Karpas-422 (cell line): ENCODE measurements at regions not wholly inside any gene's neighbourhood (a gene's known extent, or its start where the extent isn't known, plus 50 kb on each side); places are given as distances from the start of the nearest gene placed in this dataset.

Source experiments
- DNase-seq: peaks from one replicate; pipeline ENCODE4 v3.0.0-alpha.2; 2015
- H2AFZ ChIP-seq: fragments of 200-600 bp; sonication (generic); 2 replicates; pipeline ENCODE4 v1.6.1; 2014; ENCODE audit warnings: antibody characterized with exemption, low read length, mixed read lengths
- H3K27ac ChIP-seq: fragments of 200-600 bp; sonication (generic); 2 replicates; pipeline ENCODE4 v1.5.1; 2014; ENCODE audit warnings: mild to moderate bottlenecking, low read length, moderate library complexity
- H3K27me3 ChIP-seq: fragments of 200-600 bp; sonication (generic); 2 replicates; pipeline ENCODE4 v1.6.1; 2014; ENCODE audit warnings: low read length, mixed read lengths
- H3K36me3 ChIP-seq: fragments of 200-600 bp; sonication (generic); 2 replicates; pipeline ENCODE4 v1.6.1; 2014; ENCODE audit warnings: low read length, mixed read lengths; ENCODE audit not compliant: insufficient read depth
- H3K4me1 ChIP-seq: fragments of 200-600 bp; sonication (generic); 2 replicates; pipeline ENCODE4 v1.6.1; 2014; ENCODE audit warnings: mild to moderate bottlenecking, low read length, mixed read lengths
- H3K4me2 ChIP-seq: fragments of 200-600 bp; sonication (generic); 2 replicates; pipeline ENCODE4 v1.6.1; 2014; ENCODE audit warnings: low read length, low read depth, mild to moderate bottlenecking; ENCODE audit not compliant: poor library complexity, severe bottlenecking
- H3K4me3 ChIP-seq: fragments of 200-600 bp; sonication (generic); 2 replicates; pipeline ENCODE4 v1.5.1; 2014; ENCODE audit warnings: mild to moderate bottlenecking, antibody characterized with exemption, low read length, mixed read lengths
- H3K79me2 ChIP-seq: fragments of 200-600 bp; sonication (generic); 2 replicates; pipeline ENCODE4 v1.6.1; 2014; ENCODE audit warnings: mild to moderate bottlenecking, low read length, mixed read lengths
- H3K9ac ChIP-seq: fragments of 200-600 bp; sonication (generic); 2 replicates; pipeline ENCODE4 v1.6.0; 2014; ENCODE audit warnings: low read length
- H3K9me2 ChIP-seq: fragments of 200-600 bp; sonication (generic), shearing (Covaris generic); replicated peaks from 2 replicates; pipeline ENCODE4 v1.6.0; 2014; ENCODE audit warnings: mild to moderate bottlenecking, low read length, moderate library complexity; ENCODE audit not compliant: insufficient read depth
- H3K9me3 ChIP-seq: fragments of 300-700, 200-600 bp; sonication (generic); 2 replicates; pipeline ENCODE4 v1.6.1; 2014; ENCODE audit warnings: low read length, mixed read lengths
- H4K20me1 ChIP-seq: fragments of 200-600 bp; sonication (generic); 2 replicates; pipeline ENCODE4 v1.6.1; 2014; ENCODE audit warnings: mild to moderate bottlenecking, antibody characterized with exemption, low read length, low read depth; ENCODE audit not compliant: insufficient read depth

- Histone ChIP-seq H3K79me2 (no peaks in the 10 kb centered on the region), H3K27ac (no peak overlapping the region), H2AFZ (no peak overlapping the region), H3K9me3 (no peaks in the 10 kb centered on the region), H3K9me2 (no peaks in the 10 kb centered on the region), H3K4me2 (no peak overlapping the region), H3K9ac (no peak overlapping the region), H3K4me1 (no peaks in the 10 kb centered on the region), H3K36me3 (no peaks in the 10 kb centered on the region), H4K20me1 (no peaks in the 10 kb centered on the region), H3K27me3 (no peaks in the 10 kb centered on the region), H3K4me3 (no peak overlapping the region)
- no peak for DNase-seq
Observed at GRCh38 chr6:90369024-90369519, 72.4 kb upstream of the BACH2 start.

GRCh38 chr6:90368601-90369000, 72.0 kb upstream of the BACH2 start:
- H3K27ac ChIP-seq, result no peak overlapping the region
- no peaks in the 10 kb centered on the region for H3K4me1 ChIP-seq
- DNase-seq, result no peak
- H3K79me2 ChIP-seq, result no peaks in the 10 kb centered on the region
- no peak overlapping the region for H3K4me3 ChIP-seq
- H4K20me1 ChIP-seq, result no peaks in the 10 kb centered on the region
- no peaks in the 10 kb centered on the region for H3K9me3 ChIP-seq
- H3K9ac ChIP-seq, result no peak overlapping the region
- H3K9me2 ChIP-seq, result no peaks in the 10 kb centered on the region
- no peak overlapping the region for H2AFZ ChIP-seq
- no peaks in the 10 kb centered on the region for H3K36me3 ChIP-seq
- H3K4me2 ChIP-seq, result no peak overlapping the region
- no peaks in the 10 kb centered on the region for H3K27me3 ChIP-seq

- no peaks in the 10 kb centered on the region for H3K79me2 ChIP-seq
- H3K4me2 ChIP-seq, result no peak overlapping the region
- no peak overlapping the region for H2AFZ ChIP-seq
- no peak overlapping the region for H3K9ac ChIP-seq
- H3K4me3 ChIP-seq, result no peak overlapping the region
- H3K36me3 ChIP-seq, result no peaks in the 10 kb centered on the region
- no peaks in the 10 kb centered on the region for H4K20me1 ChIP-seq
- H3K27me3 ChIP-seq, result no peaks in the 10 kb centered on the region
- H3K9me3 ChIP-seq, result no peaks in the 10 kb centered on the region
- DNase-seq, result no peak
- H3K9me2 ChIP-seq, result no peaks in the 10 kb centered on the region
- no peak overlapping the region for H3K27ac ChIP-seq
- H3K4me1 ChIP-seq, result no peaks in the 10 kb centered on the region
Observed at GRCh38 chr6:90368001-90368400, 71.4 kb upstream of the BACH2 start.

GRCh38 chr6:90365565-90366219, 69.0 kb upstream of the BACH2 start:
- Histone ChIP-seq H3K9me2 (no peaks in the 10 kb centered on the region), H3K27me3 (no peaks in the 10 kb centered on the region), H3K4me1 (no peaks in the 10 kb centered on the region), H3K9me3 (no peaks in the 10 kb centered on the region), H3K4me2 (no peak overlapping the region), H3K36me3 (no peaks in the 10 kb centered on the region), H3K9ac (no peak overlapping the region), H3K79me2 (no peaks in the 10 kb centered on the region), H4K20me1 (no peaks in the 10 kb centered on the region), H3K4me3 (no peak overlapping the region), H2AFZ (no peak overlapping the region), H3K27ac (no peak overlapping the region)
- no peak for DNase-seq

- Histone ChIP-seq H2AFZ (no peak overlapping the region), H3K4me3 (no peak overlapping the region)
Observed at GRCh38 chr6:90365002-90365401, 68.4 kb upstream of the BACH2 start.

GRCh38 chr6:90364286-90364685, 67.6 kb upstream of the BACH2 start:
- no peaks in the 10 kb centered on the region for H3K9me2 ChIP-seq
- H2AFZ ChIP-seq, result no peak overlapping the region
- H3K9ac ChIP-seq, result no peak overlapping the region
- H3K9me3 ChIP-seq, result no peaks in the 10 kb centered on the region
- no peaks in the 10 kb centered on the region for H3K36me3 ChIP-seq
- no peaks in the 10 kb centered on the region for H3K4me1 ChIP-seq
- no peak for DNase-seq
- H4K20me1 ChIP-seq, result no peaks in the 10 kb centered on the region
- no peaks in the 10 kb centered on the region for H3K27me3 ChIP-seq
- no peak overlapping the region for H3K4me2 ChIP-seq
- H3K79me2 ChIP-seq, result no peaks in the 10 kb centered on the region
- no peak overlapping the region for H3K27ac ChIP-seq
- no peak overlapping the region for H3K4me3 ChIP-seq

More at GRCh38 chr6:90365002-90365401, 68.4 kb upstream of the BACH2 start:
- no peak overlapping the region for H3K4me2 ChIP-seq
- no peaks in the 10 kb centered on the region for H3K4me1 ChIP-seq
- H3K27me3 ChIP-seq, result no peaks in the 10 kb centered on the region
- no peaks in the 10 kb centered on the region for H3K9me2 ChIP-seq
- no peak for DNase-seq
- no peaks in the 10 kb centered on the region for H3K36me3 ChIP-seq
- no peak overlapping the region for H3K27ac ChIP-seq
- no peaks in the 10 kb centered on the region for H3K79me2 ChIP-seq
- H4K20me1 ChIP-seq, result no peaks in the 10 kb centered on the region
- no peak overlapping the region for H3K9ac ChIP-seq
- no peaks in the 10 kb centered on the region for H3K9me3 ChIP-seq

GRCh38 chr6:90362318-90362717, 65.7 kb upstream of the BACH2 start:
- H3K27me3 ChIP-seq, result no peaks in the 10 kb centered on the region
- H3K27ac ChIP-seq, result no peak overlapping the region
- H2AFZ ChIP-seq, result no peak overlapping the region

GRCh38 chr6:90361174-90361573, 64.5 kb upstream of the BACH2 start:
- H3K27ac ChIP-seq, result no peak overlapping the region
- no peaks in the 10 kb centered on the region for H3K4me1 ChIP-seq
- H3K79me2 ChIP-seq, result no peaks in the 10 kb centered on the region
- no peaks in the 10 kb centered on the region for H3K9me2 ChIP-seq
- no peaks in the 10 kb centered on the region for H4K20me1 ChIP-seq
- H3K4me3 ChIP-seq, result no peak overlapping the region
- H3K27me3 ChIP-seq, result no peaks in the 10 kb centered on the region
- no peak overlapping the region for H3K4me2 ChIP-seq
- no peaks in the 10 kb centered on the region for H3K9me3 ChIP-seq
- no peak overlapping the region for H2AFZ ChIP-seq
- no peak overlapping the region for H3K9ac ChIP-seq
- no peaks in the 10 kb centered on the region for H3K36me3 ChIP-seq
- DNase-seq, result no peak

More at GRCh38 chr6:90362318-90362717, 65.7 kb upstream of the BACH2 start:
- no peaks in the 10 kb centered on the region for H4K20me1 ChIP-seq
- no peaks in the 10 kb centered on the region for H3K79me2 ChIP-seq
- DNase-seq, result no peak
- H3K9ac ChIP-seq, result no peak overlapping the region
- no peaks in the 10 kb centered on the region for H3K4me1 ChIP-seq
- no peaks in the 10 kb centered on the region for H3K36me3 ChIP-seq
- H3K9me2 ChIP-seq, result no peaks in the 10 kb centered on the region
- H3K9me3 ChIP-seq, result no peaks in the 10 kb centered on the region
- no peak overlapping the region for H3K4me2 ChIP-seq
- H3K4me3 ChIP-seq, result no peak overlapping the region
